CD4-positive, CD25-positive, alpha-beta regulatory T cell (primary cell): ENCODE measurements at regions not wholly inside any gene's neighbourhood (a gene's known extent, or its start where the extent isn't known, plus 50 kb on each side); places are given as distances from the start of the nearest gene placed in this dataset.

Experiments used
- ATAC-seq, 2 donors: fragments of 150-1000 bp; cut with Tn5 transposase; one replicate each; pipeline ENCODE4 v1.10.0; 2021; ENCODE audit warnings: low read depth in 2 of 2, moderate number of reproducible peaks in 2 of 2, moderate library complexity in 1 of 2
- DNase-seq, 3 donors: peaks; one replicate each; pipeline versions ENCODE4 v3.0.0 to v3.0.0-alpha.2; 2012 to 2022; ENCODE audit warnings: mixed read lengths in 1 of 3
- H3K27ac ChIP-seq: one replicate; pipeline ENCODE4 v1.7.0; 2013; ENCODE audit warnings: mild to moderate bottlenecking, low read length; ENCODE audit not compliant: insufficient read depth, poor library complexity, severe bottlenecking
- H3K27me3 ChIP-seq: one replicate; pipeline ENCODE4 v1.7.0; 2013; ENCODE audit warnings: low read length; ENCODE audit not compliant: control insufficient read depth, insufficient read depth
- H3K36me3 ChIP-seq: one replicate; pipeline ENCODE4 v1.7.0; 2013; ENCODE audit warnings: mild to moderate bottlenecking, low read length, moderate library complexity; ENCODE audit not compliant: control insufficient read depth, insufficient read depth
- H3K4me1 ChIP-seq: 2 replicates; pipeline ENCODE4 v1.7.0; 2013; ENCODE audit warnings: mild to moderate bottlenecking, low read length; ENCODE audit not compliant: insufficient read depth, control insufficient read depth, poor library complexity, severe bottlenecking
- H3K4me3 ChIP-seq: one replicate; pipeline ENCODE4 v1.7.0; 2013; ENCODE audit warnings: low read depth, mild to moderate bottlenecking, low read length, moderate library complexity
- H3K9me3 ChIP-seq, 2 experiments: 1 replicate in 1 of 2; 2 replicates in 1 of 2; pipeline ENCODE4 v1.7.0; 2013; ENCODE audit warnings: low read length in 2 of 2, mild to moderate bottlenecking in 1 of 2, moderate library complexity in 1 of 2; ENCODE audit not compliant: control insufficient read depth in 2 of 2
- H3K27ac Mint-ChIP-seq, 3 donors: one replicate each; pipeline ENCODE4 v1.8.0; 2020 to 2022; ENCODE audit warnings: mild to moderate bottlenecking in 3 of 3, mixed read lengths in 3 of 3, moderate library complexity in 2 of 3
- H3K27me3 Mint-ChIP-seq: one replicate; pipeline ENCODE4 v1.8.0; 2022; ENCODE audit warnings: mild to moderate bottlenecking, mixed read lengths
- H3K36me3 Mint-ChIP-seq: one replicate; pipeline ENCODE4 v1.8.0; 2020; ENCODE audit warnings: mixed read lengths
- H3K4me1 Mint-ChIP-seq, 4 donors: one replicate each; pipeline ENCODE4 v1.8.0; 2020 to 2022; ENCODE audit warnings: mixed read lengths in 4 of 4, mild to moderate bottlenecking in 1 of 4
- H3K4me3 Mint-ChIP-seq, 4 donors: one replicate each; pipeline ENCODE4 v1.8.0; 2020 to 2022; ENCODE audit warnings: mild to moderate bottlenecking in 4 of 4, mixed read lengths in 4 of 4, moderate library complexity in 3 of 4
- H3K9me3 Mint-ChIP-seq, 7 donors: one replicate each; pipeline ENCODE4 v1.8.0; 2020 to 2022; ENCODE audit warnings: mixed read lengths in 7 of 7, mild to moderate bottlenecking in 3 of 7, moderate library complexity in 2 of 7

- H3K4me3 Mint-ChIP-seq: no peak overlapping the region
- ATAC-seq (no peak), DNase-seq (no peak)
- Histone ChIP-seq H3K4me1 (no peaks in the 10 kb centered on the region), H3K9me3 (no peaks in the 10 kb centered on the region), H3K27me3 (no peaks in the 10 kb centered on the region), H3K27ac (no peak overlapping the region), H3K36me3 (no peaks in the 10 kb centered on the region), H3K4me3 (no peak overlapping the region)
- H3K4me1 Mint-ChIP-seq: peaks cover 0 to 2% (median 0%) of the 10 kb centered on the region in 4 donors
- H3K9me3 Mint-ChIP-seq: peaks cover 0 to 8% (median 4%) of the 10 kb centered on the region in 7 donors
- no peaks in the 10 kb centered on the region for H3K27me3 Mint-ChIP-seq
- H3K36me3 Mint-ChIP-seq: no peaks in the 10 kb centered on the region
- H3K27ac Mint-ChIP-seq: no peak overlapping the region
Observed at GRCh38 chr5:117093653-117094052, 519.0 kb upstream of the SEMA6A start.

GRCh38 chr5:117089001-117089400 lies 514.4 kb upstream of the SEMA6A start:
- H3K9me3 Mint-ChIP-seq: peaks cover 0 to 5% (median 0%) of the 10 kb centered on the region in 7 donors
- Histone ChIP-seq H3K36me3 (no peaks in the 10 kb centered on the region), H3K4me3 (no peak overlapping the region), H3K27ac (no peak overlapping the region), H3K27me3 (no peaks in the 10 kb centered on the region), H3K4me1 (no peaks in the 10 kb centered on the region), H3K9me3 (no peaks in the 10 kb centered on the region)
- DNase-seq: no peak
- no peaks in the 10 kb centered on the region for H3K27me3 Mint-ChIP-seq
- no peak overlapping the region for H3K4me3 Mint-ChIP-seq
- no peaks in the 10 kb centered on the region for H3K36me3 Mint-ChIP-seq
- no peak for ATAC-seq
- H3K27ac Mint-ChIP-seq: no peak overlapping the region
- peaks cover 0 to 2% (median 0%) of the 10 kb centered on the region in 4 donors for H3K4me1 Mint-ChIP-seq

GRCh38 chr5:117088176-117088575 lies 513.6 kb upstream of the SEMA6A start:
- no peaks in the 10 kb centered on the region for H3K36me3 ChIP-seq
- DNase-seq (no peak), ATAC-seq (no peak)
- Mint-ChIP-seq H3K4me1 (no peaks in the 10 kb centered on the region), H3K36me3 (no peaks in the 10 kb centered on the region), H3K4me3 (no peak overlapping the region), H3K9me3 (peaks cover 0 to 2% (median 0%) of the 10 kb centered on the region in 7 donors), H3K27me3 (no peaks in the 10 kb centered on the region), H3K27ac (no peak overlapping the region)
- no peak overlapping the region for H3K4me3 ChIP-seq
- no peaks in the 10 kb centered on the region for H3K27me3 ChIP-seq
- H3K4me1 ChIP-seq: no peaks in the 10 kb centered on the region
- H3K9me3 ChIP-seq: no peaks in the 10 kb centered on the region
- no peak overlapping the region for H3K27ac ChIP-seq

GRCh38 chr5:117084067-117084466 lies 509.4 kb upstream of the SEMA6A start:
- Mint-ChIP-seq H3K9me3 (peaks cover 0 to 5% (median 0%) of the 10 kb centered on the region in 7 donors), H3K4me1 (peaks cover 0 to 4% (median 0%) of the 10 kb centered on the region in 4 donors), H3K27me3 (no peaks in the 10 kb centered on the region), H3K36me3 (no peaks in the 10 kb centered on the region), H3K4me3 (no peak overlapping the region), H3K27ac (no peak overlapping the region)
- Histone ChIP-seq H3K36me3 (no peaks in the 10 kb centered on the region), H3K27me3 (no peaks in the 10 kb centered on the region), H3K4me3 (no peak overlapping the region), H3K9me3 (no peaks in the 10 kb centered on the region), H3K27ac (no peak overlapping the region), H3K4me1 (no peaks in the 10 kb centered on the region)
- no peak for ATAC-seq
- DNase-seq: no peak

GRCh38 chr5:117082977-117083376 lies 508.4 kb upstream of the SEMA6A start:
- H3K9me3 Mint-ChIP-seq: peaks cover 0 to 5% (median 0%) of the 10 kb centered on the region in 7 donors
- H3K36me3 ChIP-seq: no peaks in the 10 kb centered on the region
- DNase-seq: no peak
- H3K27me3 Mint-ChIP-seq: no peaks in the 10 kb centered on the region
- H3K4me3 Mint-ChIP-seq: no peak overlapping the region
- ATAC-seq: no peak
- peaks cover 0 to 4% (median 0%) of the 10 kb centered on the region in 4 donors for H3K4me1 Mint-ChIP-seq
- H3K27ac Mint-ChIP-seq: no peak overlapping the region
- no peaks in the 10 kb centered on the region for H3K4me1 ChIP-seq
- H3K27me3 ChIP-seq: no peaks in the 10 kb centered on the region
- no peak overlapping the region for H3K27ac ChIP-seq
- no peaks in the 10 kb centered on the region for H3K9me3 ChIP-seq
- no peaks in the 10 kb centered on the region for H3K36me3 Mint-ChIP-seq
- no peak overlapping the region for H3K4me3 ChIP-seq

GRCh38 chr5:117077142-117077541 lies 502.5 kb upstream of the SEMA6A start:
- Histone ChIP-seq H3K36me3 (no peaks in the 10 kb centered on the region), H3K4me3 (no peak overlapping the region), H3K27ac (no peak overlapping the region), H3K27me3 (no peaks in the 10 kb centered on the region), H3K9me3 (no peaks in the 10 kb centered on the region), H3K4me1 (no peaks in the 10 kb centered on the region)
- H3K4me1 Mint-ChIP-seq: peaks cover 0 to 4% (median 0%) of the 10 kb centered on the region in 4 donors
- H3K27ac Mint-ChIP-seq: no peak overlapping the region
- H3K27me3 Mint-ChIP-seq: no peaks in the 10 kb centered on the region
- no peak overlapping the region for H3K4me3 Mint-ChIP-seq
- no peaks in the 10 kb centered on the region for H3K36me3 Mint-ChIP-seq
- DNase-seq (no peak), ATAC-seq (no peak)
- H3K9me3 Mint-ChIP-seq: peaks cover 0 to 6% (median 0%) of the 10 kb centered on the region in 7 donors

GRCh38 chr5:117072439-117072838 lies 497.8 kb upstream of the SEMA6A start:
- H3K9me3 Mint-ChIP-seq: peaks cover 2 to 14% (median 8%) of the 10 kb centered on the region in 7 donors
- H3K27ac Mint-ChIP-seq: no peak overlapping the region
- Histone ChIP-seq H3K4me1 (no peaks in the 10 kb centered on the region), H3K27me3 (no peaks in the 10 kb centered on the region), H3K36me3 (no peaks in the 10 kb centered on the region), H3K4me3 (no peak overlapping the region), H3K9me3 (no peaks in the 10 kb centered on the region), H3K27ac (no peak overlapping the region)
- no peak overlapping the region for H3K4me3 Mint-ChIP-seq
- H3K4me1 Mint-ChIP-seq: no peaks in the 10 kb centered on the region
- H3K36me3 Mint-ChIP-seq: no peaks in the 10 kb centered on the region
- no peaks in the 10 kb centered on the region for H3K27me3 Mint-ChIP-seq
- DNase-seq (no peak), ATAC-seq (no peak)

- H3K4me3 ChIP-seq: no peak overlapping the region
- no peaks in the 10 kb centered on the region for H3K27me3 ChIP-seq
- H3K36me3 Mint-ChIP-seq: no peaks in the 10 kb centered on the region
- no peak overlapping the region for H3K27ac ChIP-seq
- no peaks in the 10 kb centered on the region for H3K4me1 ChIP-seq
- ATAC-seq: no peak
- DNase-seq: no peak
- peaks cover 0 to 4% (median 2%) of the 10 kb centered on the region in 7 donors for H3K9me3 Mint-ChIP-seq
- H3K9me3 ChIP-seq: no peaks in the 10 kb centered on the region
- no peak overlapping the region for H3K27ac Mint-ChIP-seq
- no peaks in the 10 kb centered on the region for H3K36me3 ChIP-seq
- H3K27me3 Mint-ChIP-seq: no peaks in the 10 kb centered on the region
- H3K4me1 Mint-ChIP-seq: no peaks in the 10 kb centered on the region
- H3K4me3 Mint-ChIP-seq: no peak overlapping the region
Observed at GRCh38 chr5:117065800-117066199, 491.2 kb upstream of the SEMA6A start.
